ENCODE measurements at regions not wholly inside any gene's neighbourhood (a gene's known extent, or its start where the extent isn't known, plus 50 kb on each side); places are given as distances from the start of the nearest gene placed in this dataset.

- H3K27ac ChIP-seq: no peak overlapping the region
- TF ChIP-seq ZFX (IDR thresholded peaks at IDR 0.05; ENCODE audit: borderline replicate concordance) (no peak), CTCF (IDR thresholded peaks at IDR 0.05) (no peak)
Observed at GRCh38 chr11:70820712-70821111, 422.4 kb downstream of the CTTN start.

- no peak overlapping the region for H3K27ac ChIP-seq
- no peak for TF ChIP-seq ZFX (IDR thresholded peaks at IDR 0.05; ENCODE audit: borderline replicate concordance)
- no peak for TF ChIP-seq CTCF (IDR thresholded peaks at IDR 0.05)
Observed at GRCh38 chr11:70823771-70824170, 425.4 kb downstream of the CTTN start.

- no peak overlapping the region for H3K27ac ChIP-seq
- TF ChIP-seq ZFX (IDR thresholded peaks at IDR 0.05; ENCODE audit: borderline replicate concordance) (no peak), CTCF (IDR thresholded peaks at IDR 0.05) (no peak)
Observed at GRCh38 chr11:70824605-70825245, 426.4 kb downstream of the CTTN start.

GRCh38 chr11:70825893-70826540 is 426.4 kb downstream of the SHANK2 start:
- no peak for TF ChIP-seq CTCF (IDR thresholded peaks at IDR 0.05)
- no peak for TF ChIP-seq ZFX (IDR thresholded peaks at IDR 0.05; ENCODE audit: borderline replicate concordance)
- H3K27ac ChIP-seq: no peak overlapping the region

GRCh38 chr11:70826541-70827335 is 425.6 kb downstream of the SHANK2 start:
- TF ChIP-seq CTCF (IDR thresholded peaks at IDR 0.05): no peak
- TF ChIP-seq ZFX (IDR thresholded peaks at IDR 0.05; ENCODE audit: borderline replicate concordance): no peak
- H3K27ac ChIP-seq: no peak overlapping the region

GRCh38 chr11:70828593-70829082 is 423.7 kb downstream of the SHANK2 start:
- H3K27ac ChIP-seq: no peak overlapping the region
- TF ChIP-seq CTCF (IDR thresholded peaks at IDR 0.05) (no peak), ZFX (IDR thresholded peaks at IDR 0.05; ENCODE audit: borderline replicate concordance) (no peak)
